ENCODE measurements at regions not wholly inside any gene's neighbourhood (a gene's known extent, or its start where the extent isn't known, plus 50 kb on each side); places are given as distances from the start of the nearest gene placed in this dataset.
A peak's percentile ranks its signal among the peaks of the same experiment; 100 is the strongest.

- Histone ChIP-seq H3K36me3 (ENCODE audit: insufficient read depth, low read length) (no peaks in the 10 kb centered on the region), H3K4me2 (ENCODE audit: low read length) (no peak overlapping the region), H3K9me3 (replicated peaks; ENCODE audit: low read length) (no peaks in the 10 kb centered on the region), H3K4me3 (ENCODE audit: low read length) (no peak overlapping the region), H3K4me1 (ENCODE audit: control insufficient read depth, insufficient read depth, low read length) (no peaks in the 10 kb centered on the region), H3K9ac (ENCODE audit: low read depth, low read length) (no peak overlapping the region), H3K27me3 (ENCODE audit: control insufficient read depth, insufficient read depth, low read length) (no peaks in the 10 kb centered on the region)
Observed at GRCh38 chr2:120810639-120811038, 75.0 kb downstream of the GLI2 start.

GRCh38 chr2:120812866-120813265, 77.2 kb downstream of the GLI2 start:
- Histone ChIP-seq H3K36me3 (ENCODE audit: insufficient read depth, low read length) (no peaks in the 10 kb centered on the region), H3K4me1 (ENCODE audit: control insufficient read depth, insufficient read depth, low read length) (peaks cover 6% of the 10 kb centered on the region), H3K27me3 (ENCODE audit: control insufficient read depth, insufficient read depth, low read length) (no peaks in the 10 kb centered on the region), H3K4me2 (ENCODE audit: low read length) (no peak overlapping the region), H3K9me3 (replicated peaks; ENCODE audit: low read length) (no peaks in the 10 kb centered on the region), H3K4me3 (ENCODE audit: low read length) (no peak overlapping the region), H3K9ac (ENCODE audit: low read depth, low read length) (no peak overlapping the region)

GRCh38 chr2:120814352-120814751, 78.7 kb downstream of the GLI2 start:
- H3K27me3 ChIP-seq (ENCODE audit: control insufficient read depth, insufficient read depth, low read length), result no peaks in the 10 kb centered on the region
- H3K9ac ChIP-seq (ENCODE audit: low read depth, low read length), result no peak overlapping the region
- H3K4me2 ChIP-seq (ENCODE audit: low read length), result no peak overlapping the region
- H3K36me3 ChIP-seq (ENCODE audit: insufficient read depth, low read length), result no peaks in the 10 kb centered on the region
- no peaks in the 10 kb centered on the region for H3K9me3 ChIP-seq (replicated peaks; ENCODE audit: low read length)
- H3K4me3 ChIP-seq (ENCODE audit: low read length), result no peak overlapping the region
- H3K4me1 ChIP-seq (ENCODE audit: control insufficient read depth, insufficient read depth, low read length), result peaks cover 19% of the 10 kb centered on the region

GRCh38 chr2:120815292-120815691, 79.6 kb downstream of the GLI2 start:
- H3K4me2 ChIP-seq (ENCODE audit: low read length), result no peak overlapping the region
- no peak overlapping the region for H3K4me3 ChIP-seq (ENCODE audit: low read length)
- H3K4me1 ChIP-seq (ENCODE audit: control insufficient read depth, insufficient read depth, low read length), result peaks cover 28% of the 10 kb centered on the region
- H3K9ac ChIP-seq (ENCODE audit: low read depth, low read length), result no peak overlapping the region
- no peaks in the 10 kb centered on the region for H3K9me3 ChIP-seq (replicated peaks; ENCODE audit: low read length)
- no peaks in the 10 kb centered on the region for H3K36me3 ChIP-seq (ENCODE audit: insufficient read depth, low read length)
- no peaks in the 10 kb centered on the region for H3K27me3 ChIP-seq (ENCODE audit: control insufficient read depth, insufficient read depth, low read length)

- no peak overlapping the region for H3K9ac ChIP-seq (ENCODE audit: low read depth, low read length)
- H3K36me3 ChIP-seq (ENCODE audit: insufficient read depth, low read length), result no peaks in the 10 kb centered on the region
- H3K9me3 ChIP-seq (replicated peaks; ENCODE audit: low read length), result no peaks in the 10 kb centered on the region
- H3K4me3 ChIP-seq (ENCODE audit: low read length), result no peak overlapping the region
- H3K4me1 ChIP-seq (ENCODE audit: control insufficient read depth, insufficient read depth, low read length), result peaks cover 42% of the 10 kb centered on the region
- H3K27me3 ChIP-seq (ENCODE audit: control insufficient read depth, insufficient read depth, low read length), result no peaks in the 10 kb centered on the region
- H3K4me2 ChIP-seq (ENCODE audit: low read length), result no peak overlapping the region
Observed at GRCh38 chr2:120817136-120817955, 81.7 kb downstream of the GLI2 start.

DNA sequence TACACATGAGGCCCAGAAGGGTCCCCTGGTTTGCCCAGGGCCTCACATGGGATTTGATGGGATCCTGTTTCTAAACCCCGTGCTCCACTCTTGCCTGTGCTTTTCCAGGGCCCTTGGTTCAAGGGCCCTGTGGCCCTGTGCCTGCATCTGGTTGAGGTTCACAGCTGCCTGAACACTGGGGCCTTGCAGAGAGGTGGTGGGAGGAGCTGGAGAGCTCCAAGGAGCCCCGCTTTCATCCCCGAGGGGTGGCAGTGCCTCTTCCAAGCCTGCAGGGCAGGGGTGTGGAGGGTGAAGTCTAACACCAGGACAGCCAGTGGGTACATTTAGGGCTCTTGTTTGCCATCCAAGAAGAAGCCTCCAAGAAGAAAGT, 82.3 kb downstream of the GLI2 start:
- Histone ChIP-seq H3K9ac (ENCODE audit: low read depth, low read length) (no peak overlapping the region), H3K4me2 (ENCODE audit: low read length) (peak overlapping the region; percentile 16), H3K9me3 (replicated peaks; ENCODE audit: low read length) (no peaks in the 10 kb centered on the region), H3K27me3 (ENCODE audit: control insufficient read depth, insufficient read depth, low read length) (no peaks in the 10 kb centered on the region), H3K4me1 (ENCODE audit: control insufficient read depth, insufficient read depth, low read length) (peaks cover 42% of the 10 kb centered on the region), H3K36me3 (ENCODE audit: insufficient read depth, low read length) (no peaks in the 10 kb centered on the region), H3K4me3 (ENCODE audit: low read length) (no peak overlapping the region)

DNA sequence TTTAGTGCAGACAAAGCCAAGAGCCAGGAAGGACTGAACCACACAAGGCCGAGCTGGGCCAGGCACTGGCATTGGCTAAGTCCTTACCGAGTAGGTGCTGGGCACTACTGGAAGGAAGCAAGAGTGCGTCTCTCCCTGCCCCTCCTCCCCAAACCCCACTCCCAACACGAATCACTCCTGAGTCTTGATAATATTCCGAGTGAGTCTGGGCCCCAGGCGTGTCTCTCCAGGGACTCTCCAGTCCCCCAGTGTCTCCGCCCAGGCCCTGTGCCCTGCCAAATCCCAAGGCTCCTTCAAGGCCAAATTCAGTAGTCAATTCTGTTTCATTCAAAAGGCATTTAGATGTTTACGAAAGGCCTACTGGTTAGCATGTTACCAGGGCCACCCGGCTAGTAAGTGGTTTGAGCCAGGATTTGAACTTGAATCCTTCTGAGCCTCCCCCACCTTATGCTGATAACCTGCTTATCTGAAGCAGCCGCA, 82.8 kb downstream of the GLI2 start:
- Histone ChIP-seq H3K36me3 (ENCODE audit: insufficient read depth, low read length) (no peaks in the 10 kb centered on the region), H3K4me1 (ENCODE audit: control insufficient read depth, insufficient read depth, low read length) (peaks cover 42% of the 10 kb centered on the region), H3K4me3 (ENCODE audit: low read length) (no peak overlapping the region), H3K4me2 (ENCODE audit: low read length) (peak overlapping the region; percentile 16), H3K9me3 (replicated peaks; ENCODE audit: low read length) (no peaks in the 10 kb centered on the region), H3K9ac (ENCODE audit: low read depth, low read length) (peak overlapping the region; percentile 31), H3K27me3 (ENCODE audit: control insufficient read depth, insufficient read depth, low read length) (no peaks in the 10 kb centered on the region)

DNA sequence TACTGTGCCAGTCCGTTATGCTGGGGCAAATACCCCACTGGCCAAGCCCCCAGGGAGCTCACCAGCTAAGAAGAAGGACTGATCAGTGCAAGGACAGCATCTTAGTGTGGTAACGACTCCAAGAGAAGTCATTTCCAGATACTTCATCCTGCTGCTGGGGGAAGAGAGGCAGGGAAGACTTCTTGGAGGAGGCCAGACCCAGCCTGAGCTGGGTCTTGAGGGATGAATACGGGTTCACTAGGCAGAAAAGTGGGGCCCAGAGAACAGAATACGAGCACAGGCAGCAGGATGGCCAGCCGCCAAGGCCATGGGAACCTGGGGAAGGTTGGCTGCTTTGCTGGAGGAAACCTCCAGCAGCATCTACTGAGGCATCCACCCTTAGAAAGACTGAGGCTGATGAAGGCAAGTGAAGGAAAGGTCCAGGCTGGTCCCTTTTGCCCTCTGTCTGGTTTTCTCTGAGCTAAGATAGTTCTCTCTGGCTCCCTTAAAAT, 84.1 kb downstream of the GLI2 start:
- Histone ChIP-seq H3K4me2 (ENCODE audit: low read length) (peak overlapping the region; percentile 71), H3K9ac (ENCODE audit: low read depth, low read length) (peak overlapping the region; percentile 13), H3K36me3 (ENCODE audit: insufficient read depth, low read length) (no peaks in the 10 kb centered on the region), H3K27me3 (ENCODE audit: control insufficient read depth, insufficient read depth, low read length) (no peaks in the 10 kb centered on the region), H3K9me3 (replicated peaks; ENCODE audit: low read length) (no peaks in the 10 kb centered on the region), H3K4me3 (ENCODE audit: low read length) (peak overlapping the region; percentile 41), H3K4me1 (ENCODE audit: control insufficient read depth, insufficient read depth, low read length) (peaks cover 42% of the 10 kb centered on the region)

- H3K4me1 ChIP-seq (ENCODE audit: control insufficient read depth, insufficient read depth, low read length), result peaks cover 46% of the 10 kb centered on the region
- H3K9me3 ChIP-seq (replicated peaks; ENCODE audit: low read length), result no peaks in the 10 kb centered on the region
- H3K36me3 ChIP-seq (ENCODE audit: insufficient read depth, low read length), result no peaks in the 10 kb centered on the region
- peak overlapping the region; percentile 71 for H3K4me2 ChIP-seq (ENCODE audit: low read length)
- no peaks in the 10 kb centered on the region for H3K27me3 ChIP-seq (ENCODE audit: control insufficient read depth, insufficient read depth, low read length)
- H3K9ac ChIP-seq (ENCODE audit: low read depth, low read length), result peak overlapping the region; percentile 30
- H3K4me3 ChIP-seq (ENCODE audit: low read length), result peak overlapping the region; percentile 41
Observed at GRCh38 chr2:120820263-120820952, 84.7 kb downstream of the GLI2 start.

DNA sequence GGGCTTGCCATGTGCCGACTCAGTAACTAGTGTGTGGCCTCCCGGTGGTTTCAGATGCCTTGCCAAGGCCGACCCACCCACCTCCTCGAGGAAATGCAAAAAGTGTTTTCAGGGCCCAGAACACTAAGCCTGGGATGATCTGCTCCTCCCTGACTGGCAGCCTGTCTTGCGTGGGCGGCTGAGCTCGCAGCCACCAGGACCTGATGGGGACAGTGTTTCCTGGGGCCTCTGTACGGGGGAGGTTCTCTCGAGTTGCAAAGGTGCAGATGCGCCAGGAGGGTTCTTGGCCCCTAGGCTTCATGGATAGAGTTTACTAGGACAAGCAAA, 85.2 kb downstream of the GLI2 start:
- H3K4me3 ChIP-seq (ENCODE audit: low read length), result peak overlapping the region; percentile 41
- H3K9me3 ChIP-seq (replicated peaks; ENCODE audit: low read length), result no peaks in the 10 kb centered on the region
- no peaks in the 10 kb centered on the region for H3K36me3 ChIP-seq (ENCODE audit: insufficient read depth, low read length)
- H3K4me2 ChIP-seq (ENCODE audit: low read length), result peak overlapping the region; percentile 71
- peak overlapping the region; percentile 30 for H3K9ac ChIP-seq (ENCODE audit: low read depth, low read length)
- peaks cover 51% of the 10 kb centered on the region for H3K4me1 ChIP-seq (ENCODE audit: control insufficient read depth, insufficient read depth, low read length)
- no peaks in the 10 kb centered on the region for H3K27me3 ChIP-seq (ENCODE audit: control insufficient read depth, insufficient read depth, low read length)

DNA sequence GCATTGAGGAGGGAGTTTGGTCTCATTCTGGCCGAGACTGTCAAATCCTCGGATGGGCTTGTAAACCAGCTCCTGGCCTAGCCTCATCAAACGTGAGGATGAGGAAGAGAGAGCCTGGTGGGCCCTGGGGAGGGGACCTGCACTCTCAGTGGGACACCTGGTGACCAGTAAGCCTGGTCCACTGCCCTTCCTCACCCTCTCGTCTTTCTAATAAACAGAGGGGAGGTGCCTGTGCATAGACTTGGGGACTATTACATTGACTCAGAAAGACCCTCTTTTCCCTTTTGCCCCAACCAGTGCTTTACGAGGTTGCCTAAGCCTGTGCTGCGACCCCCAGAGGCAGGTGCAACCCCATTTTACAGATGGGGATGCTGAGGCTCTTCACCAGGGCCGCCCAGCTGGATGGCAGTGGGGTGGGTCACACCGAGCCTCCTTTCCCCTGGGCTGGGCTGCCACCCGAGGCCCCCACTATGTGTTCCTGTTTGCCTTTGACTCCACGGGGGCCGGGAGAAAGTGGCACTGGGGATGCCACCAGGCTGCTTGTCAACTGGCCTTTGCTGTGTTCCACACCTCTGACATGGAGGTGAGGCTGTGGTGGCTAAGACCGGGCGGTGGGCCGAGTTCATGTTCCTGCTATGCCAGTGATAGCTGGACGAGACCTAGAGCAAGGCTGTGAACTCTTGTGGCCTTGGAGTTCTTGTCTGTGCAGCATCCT, 85.9 kb downstream of the GLI2 start:
- no peaks in the 10 kb centered on the region for H3K27me3 ChIP-seq (ENCODE audit: control insufficient read depth, insufficient read depth, low read length)
- H3K4me2 ChIP-seq (ENCODE audit: low read length), result peak overlapping the region; percentile 71
- no peaks in the 10 kb centered on the region for H3K9me3 ChIP-seq (replicated peaks; ENCODE audit: low read length)
- peak overlapping the region; percentile 30 for H3K9ac ChIP-seq (ENCODE audit: low read depth, low read length)
- peak overlapping the region; percentile 41 for H3K4me3 ChIP-seq (ENCODE audit: low read length)
- H3K36me3 ChIP-seq (ENCODE audit: insufficient read depth, low read length), result no peaks in the 10 kb centered on the region
- H3K4me1 ChIP-seq (ENCODE audit: control insufficient read depth, insufficient read depth, low read length), result peaks cover 58% of the 10 kb centered on the region

Data from skeletal muscle satellite cell (primary cell).